Mucosa of descending colon (tissue), 3 donors: ENCODE measurements at regions not wholly inside any gene's neighbourhood (a gene's known extent, or its start where the extent isn't known, plus 50 kb on each side); places are given as distances from the start of the nearest gene placed in this dataset.

Experiments used
- ATAC-seq: fragments of 200-7000 bp; cut with Tn5 transposase; one replicate; pipeline ENCODE4 v1.9.1; 2020; ENCODE audit warnings: mild to moderate bottlenecking, moderate library complexity
- DNase-seq, 3 donors: peaks; one replicate each; pipeline ENCODE4 v3.0.0-alpha.2; 2020
- H3K36me3 ChIP-seq: fragments of 200-600 bp; one replicate; pipeline ENCODE4 v1.8.0; 2021; ENCODE audit warnings: low read depth, mild to moderate bottlenecking
- H3K4me1 ChIP-seq: fragments of 200-600 bp; one replicate; pipeline ENCODE4 v1.8.0; 2021; ENCODE audit warnings: low read depth, mild to moderate bottlenecking
- H3K4me3 ChIP-seq: fragments of 200-600 bp; one replicate; pipeline ENCODE4 v1.8.0; 2021; ENCODE audit warnings: mild to moderate bottlenecking
- H3K9me3 ChIP-seq: fragments of 200-600 bp; one replicate; pipeline ENCODE4 v1.8.0; 2021; ENCODE audit warnings: mild to moderate bottlenecking
- intact Hi-C, 2 donors: fragments of 100-400 bp; cut with DNase I in 1 of 2; cut with micrococcal nuclease in 1 of 2; formaldehyde crosslinking; loops; one replicate each; pipeline versions ENCODE4 v1.11.0 to v1.11.1; 2022; cut with DNase I, micrococcal nuclease
- TF ChIP-seq, protein P1 (sequence below): fragments of 200-600 bp; IDR thresholded peaks from one replicate; pipeline ENCODE4 v1.8.0; 2022; ENCODE audit warnings: antibody characterized with exemption, mild to moderate bottlenecking
- donor health status: DM: no; HTN: no; CAD: no; lungs with moderate emphysema.
- donor health status: DM: no; HTN: no; CAD: no.
- donor health status: DM: no; HTN: yes; CAD: no.

DNA sequence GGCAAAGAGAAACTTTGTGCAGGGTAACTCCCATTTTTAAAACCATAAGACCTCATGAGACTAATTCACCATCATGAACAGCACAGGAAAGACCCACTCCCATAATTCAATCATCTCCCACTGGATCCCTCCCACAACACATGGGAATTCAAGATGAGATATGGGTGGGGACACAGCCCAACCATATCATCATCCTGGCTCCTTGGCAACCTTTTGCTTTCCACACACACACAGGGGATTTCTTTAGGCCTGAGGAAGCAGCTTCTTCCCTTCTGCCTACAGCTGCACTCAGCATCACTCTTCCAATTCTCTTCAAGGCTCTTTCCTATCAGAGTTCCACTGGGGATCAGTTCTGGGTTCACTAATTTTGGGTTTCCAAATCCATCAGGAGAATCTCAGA is 199.0 kb upstream of the CTBP2 start:
- H3K36me3 ChIP-seq = no peaks in the 10 kb centered on the region
- TF ChIP-seq, protein P1, sequence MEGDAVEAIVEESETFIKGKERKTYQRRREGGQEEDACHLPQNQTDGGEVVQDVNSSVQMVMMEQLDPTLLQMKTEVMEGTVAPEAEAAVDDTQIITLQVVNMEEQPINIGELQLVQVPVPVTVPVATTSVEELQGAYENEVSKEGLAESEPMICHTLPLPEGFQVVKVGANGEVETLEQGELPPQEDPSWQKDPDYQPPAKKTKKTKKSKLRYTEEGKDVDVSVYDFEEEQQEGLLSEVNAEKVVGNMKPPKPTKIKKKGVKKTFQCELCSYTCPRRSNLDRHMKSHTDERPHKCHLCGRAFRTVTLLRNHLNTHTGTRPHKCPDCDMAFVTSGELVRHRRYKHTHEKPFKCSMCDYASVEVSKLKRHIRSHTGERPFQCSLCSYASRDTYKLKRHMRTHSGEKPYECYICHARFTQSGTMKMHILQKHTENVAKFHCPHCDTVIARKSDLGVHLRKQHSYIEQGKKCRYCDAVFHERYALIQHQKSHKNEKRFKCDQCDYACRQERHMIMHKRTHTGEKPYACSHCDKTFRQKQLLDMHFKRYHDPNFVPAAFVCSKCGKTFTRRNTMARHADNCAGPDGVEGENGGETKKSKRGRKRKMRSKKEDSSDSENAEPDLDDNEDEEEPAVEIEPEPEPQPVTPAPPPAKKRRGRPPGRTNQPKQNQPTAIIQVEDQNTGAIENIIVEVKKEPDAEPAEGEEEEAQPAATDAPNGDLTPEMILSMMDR = no peak
- no peaks in the 10 kb centered on the region for H3K4me1 ChIP-seq
- H3K9me3 ChIP-seq = no peaks in the 10 kb centered on the region
- ATAC-seq (no peak), DNase-seq (no peak)
- H3K4me3 ChIP-seq = no peak overlapping the region
- intact Hi-C loops = no loop called here

DNA sequence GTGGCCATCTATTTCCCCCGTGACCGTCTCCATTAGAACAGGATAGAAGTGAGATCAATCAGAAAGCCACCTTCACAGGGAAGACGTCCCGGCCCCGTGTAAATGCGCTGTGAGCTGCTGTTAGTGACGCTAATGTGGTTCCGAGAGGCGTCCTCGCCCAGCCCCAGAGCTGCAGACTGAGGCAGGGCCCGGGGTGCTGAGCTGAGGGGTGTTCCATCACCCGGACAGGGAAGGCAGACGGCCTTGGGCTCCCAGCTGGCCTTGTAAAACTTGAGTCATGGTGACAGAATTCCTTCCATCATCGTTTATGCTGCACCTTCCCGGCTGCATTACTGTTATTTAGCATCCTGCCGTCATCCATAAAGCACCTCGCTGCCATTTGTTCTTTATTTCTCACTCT is 195.3 kb upstream of the CTBP2 start:
- Histone ChIP-seq H3K4me1 (no peaks in the 10 kb centered on the region), H3K36me3 (no peaks in the 10 kb centered on the region), H3K9me3 (no peaks in the 10 kb centered on the region), H3K4me3 (no peak overlapping the region)
- ATAC-seq = peak; percentile 15
- DNase-seq = no peak
- intact Hi-C loops = no loop called here
- TF ChIP-seq, protein P1 = no peak

DNA sequence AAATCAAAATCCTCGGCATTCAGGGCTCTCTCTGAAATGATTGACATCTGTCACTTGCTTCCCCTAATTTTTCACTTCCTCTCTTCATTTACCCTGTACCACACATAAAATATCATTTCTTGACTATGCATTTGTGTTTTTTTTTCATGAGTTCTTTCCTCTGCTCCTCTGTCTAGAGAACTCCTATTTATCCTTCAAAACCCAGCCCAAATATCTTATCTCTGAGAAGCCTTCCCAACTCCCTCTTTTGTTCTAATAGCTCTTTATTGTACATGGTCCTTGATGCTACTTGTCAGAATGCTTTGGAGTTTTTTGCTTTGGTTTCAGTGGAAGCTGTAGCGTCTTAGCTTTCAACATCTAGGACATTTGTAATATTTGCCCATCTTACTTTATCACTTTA is 190.2 kb upstream of the CTBP2 start:
- Histone ChIP-seq H3K36me3 (no peaks in the 10 kb centered on the region), H3K4me3 (no peak overlapping the region), H3K9me3 (no peaks in the 10 kb centered on the region), H3K4me1 (no peaks in the 10 kb centered on the region)
- ATAC-seq (no peak), DNase-seq (no peak)
- TF ChIP-seq, protein P1 = no peak
- intact Hi-C loops = no loop called here

DNA sequence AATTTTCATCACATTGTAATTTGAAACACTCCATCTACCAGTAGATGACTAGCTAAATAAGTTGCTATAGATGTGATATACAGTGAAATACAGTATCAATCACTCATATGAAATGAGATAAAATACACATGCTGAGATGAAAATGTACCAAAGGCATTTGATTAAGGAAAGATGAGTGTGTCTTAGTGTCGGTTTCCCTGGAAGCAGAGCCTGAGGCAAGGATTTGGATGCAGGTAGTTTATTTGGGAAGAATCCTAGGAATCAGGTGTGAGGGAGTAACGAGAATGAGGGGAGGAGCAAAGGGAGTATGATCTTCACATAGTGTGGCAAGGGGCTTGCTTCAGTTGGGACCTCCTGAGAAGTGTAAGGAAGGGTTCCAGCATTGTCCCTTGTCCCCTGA is 188.2 kb upstream of the CTBP2 start:
- no peak for DNase-seq
- intact Hi-C loops = no loop called here

DNA sequence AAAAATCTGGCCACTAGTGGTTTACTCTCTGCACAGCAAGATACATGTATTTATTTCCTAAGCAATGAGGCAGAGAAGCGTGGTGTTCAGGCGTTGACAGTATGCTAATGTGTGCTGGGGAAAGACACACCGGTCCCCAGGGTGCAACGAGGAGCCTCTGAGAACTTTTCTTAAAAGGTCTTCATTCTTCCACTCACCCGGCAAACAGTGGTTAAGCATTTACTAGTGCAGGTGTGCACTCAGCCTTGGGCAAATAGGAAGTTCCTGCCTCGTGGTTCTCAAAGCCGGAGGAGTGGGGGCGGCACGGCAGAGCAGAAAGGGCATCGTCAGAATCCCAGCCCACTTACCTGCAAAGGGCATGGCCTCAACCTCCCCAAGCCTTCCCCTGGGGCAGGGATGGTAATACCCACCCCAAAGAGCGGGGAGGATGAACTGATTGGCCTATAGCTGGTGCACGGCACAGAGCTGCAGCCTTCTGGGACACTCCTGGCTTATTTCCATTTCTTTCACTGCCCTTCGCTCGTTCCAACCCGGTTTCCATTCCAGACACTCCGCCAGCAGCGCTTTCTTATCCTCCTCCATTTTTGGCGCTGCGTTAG is 184.3 kb upstream of the CTBP2 start:
- ATAC-seq = peak; percentile 96
- H3K9me3 ChIP-seq = no peaks in the 10 kb centered on the region

More for the DNA sequence above, 188.2 kb upstream of the CTBP2 start:
- H3K4me3 ChIP-seq = no peak overlapping the region
- ATAC-seq = no peak
- no peaks in the 10 kb centered on the region for H3K36me3 ChIP-seq
- no peaks in the 10 kb centered on the region for H3K4me1 ChIP-seq
- H3K9me3 ChIP-seq = no peaks in the 10 kb centered on the region
- TF ChIP-seq, protein P1 = no peak

More for the DNA sequence above, 184.3 kb upstream of the CTBP2 start:
- TF ChIP-seq, protein P1 = no peak
- Histone ChIP-seq H3K4me3 (no peak overlapping the region), H3K4me1 (no peaks in the 10 kb centered on the region), H3K36me3 (no peaks in the 10 kb centered on the region)
- intact Hi-C loops = no loop called here
- peak; percentile 53 to 70 (median 58) for DNase-seq
